ENCODE measurements at regions not wholly inside any gene's neighbourhood (a gene's known extent, or its start where the extent isn't known, plus 50 kb on each side); places are given as distances from the start of the nearest gene placed in this dataset.
A peak's percentile ranks its signal among the peaks of the same experiment; 100 is the strongest.
"Not testable (repeated sequence)": the region's sequence is repeated elsewhere in the genome, so short reads cannot be mapped to it uniquely, and the experiment has no call there.

- no peak for DNase-seq (ENCODE audit: low read depth)
- no peak for TF ChIP-seq CTCF (conservative IDR thresholded peaks at IDR 0.05; ENCODE audit: low read length)
- H3K4me3 ChIP-seq (ENCODE audit: low read length), result no peak overlapping the region
Measured at GRCh38 chrY:18904296-18904695, 130.8 kb upstream of the HSFY2 start.

GRCh38 chrY:18891994-18892393 is 118.5 kb upstream of the HSFY2 start:
- DNase-seq (ENCODE audit: low read depth), result no peak
- no peak for TF ChIP-seq CTCF (conservative IDR thresholded peaks at IDR 0.05; ENCODE audit: low read length)
- H3K4me3 ChIP-seq (ENCODE audit: low read length), result no peak overlapping the region

- DNase-seq (ENCODE audit: low read depth), result no peak
- H3K4me3 ChIP-seq (ENCODE audit: low read length), result no peak overlapping the region
- TF ChIP-seq CTCF (conservative IDR thresholded peaks at IDR 0.05; ENCODE audit: low read length), result no peak
Measured at GRCh38 chrY:18889548-18889947, 116.0 kb upstream of the HSFY2 start.

GRCh38 chrY:18884748-18885147 is 111.2 kb upstream of the HSFY2 start:
- DNase-seq (ENCODE audit: low read depth), result peak; percentile 11
- H3K4me3 ChIP-seq (ENCODE audit: low read length), result no peak overlapping the region
- TF ChIP-seq CTCF (conservative IDR thresholded peaks at IDR 0.05; ENCODE audit: low read length), result no peak

- H3K4me3 ChIP-seq (ENCODE audit: low read length); DNase-seq (ENCODE audit: low read depth): not testable (repeated sequence)
Measured at GRCh38 chrY:18869145-18869544, 95.6 kb upstream of the HSFY2 start.

- not testable (repeated sequence) for H3K4me3 ChIP-seq (ENCODE audit: low read length); DNase-seq (ENCODE audit: low read depth)
Measured at GRCh38 chrY:18866887-18867551, 93.5 kb upstream of the HSFY2 start.

- H3K4me3 ChIP-seq (ENCODE audit: low read length); DNase-seq (ENCODE audit: low read depth): not testable (repeated sequence)
Measured at GRCh38 chrY:18860856-18861255, 87.3 kb upstream of the HSFY2 start.

- DNase-seq (ENCODE audit: low read depth), result not testable (repeated sequence)
Measured at GRCh38 chrY:18858484-18859191, 85.1 kb upstream of the HSFY2 start.

GRCh38 chrY:18855184-18855583 is 81.6 kb upstream of the HSFY2 start:
- not testable (repeated sequence) for H3K4me3 ChIP-seq (ENCODE audit: low read length); DNase-seq (ENCODE audit: low read depth)

More at GRCh38 chrY:18858484-18859191, 85.1 kb upstream of the HSFY2 start:
- H3K4me3 ChIP-seq (ENCODE audit: low read length), result not testable (repeated sequence)

GRCh38 chrY:18853323-18853722 is 79.8 kb upstream of the HSFY2 start:
- not testable (repeated sequence) for H3K4me3 ChIP-seq (ENCODE audit: low read length); DNase-seq (ENCODE audit: low read depth)

- DNase-seq (ENCODE audit: low read depth); H3K4me3 ChIP-seq (ENCODE audit: low read length): not testable (repeated sequence)
Measured at GRCh38 chrY:18836643-18837042, 63.1 kb upstream of the HSFY2 start.

All from AG10803 (cell line).